Right cardiac atrium (tissue), 5 donors: ENCODE measurements at regions not wholly inside any gene's neighbourhood (a gene's known extent, or its start where the extent isn't known, plus 50 kb on each side); places are given as distances from the start of the nearest gene placed in this dataset.
"Not testable (repeated sequence)": the region's sequence is repeated elsewhere in the genome, so short reads cannot be mapped to it uniquely, and the experiment has no call there.

ENCODE experiments used
- ATAC-seq, 2 donors: fragments of 200-7000 bp; cut with Tn5 transposase; one replicate each; pipeline versions ENCODE4 v1.8.0 to v1.9.1; 2020; ENCODE audit warnings: moderate library complexity in 2 of 2, mild to moderate bottlenecking in 1 of 2
- DNase-seq, 3 donors: peaks; one replicate each; pipeline ENCODE4 v3.0.0-alpha.2; 2020
- H3K27ac ChIP-seq: one replicate; pipeline ENCODE4 v1.5.1; 2013; ENCODE audit warnings: mild to moderate bottlenecking, low read length, control low read depth, moderate library complexity
- H3K27me3 ChIP-seq: one replicate; pipeline ENCODE4 v1.6.1; 2013; ENCODE audit not compliant: control insufficient read depth, insufficient read depth
- H3K4me1 ChIP-seq: one replicate; pipeline ENCODE4 v1.6.1; 2013; ENCODE audit warnings: low read length; ENCODE audit not compliant: control insufficient read depth, insufficient read depth
- H3K4me3 ChIP-seq: one replicate; pipeline ENCODE4 v1.5.1; 2013; ENCODE audit warnings: low read length, control low read depth
- H3K9me3 ChIP-seq: one replicate; pipeline ENCODE4 v1.6.1; 2013; ENCODE audit warnings: low read length; ENCODE audit not compliant: control insufficient read depth
- WGBS: extraction: QIAGEN DNeasy Blood & Tissue Kit; methylation state at CpG from one replicate; pipeline ENCODE4 v1.1.7; 2013; 5-methylcytosine and 5-hydroxymethylcytosine counted together
- intact Hi-C, 4 donors: fragments of 100-400 bp; cut with DNase I; formaldehyde crosslinking; loops; one replicate each; pipeline versions ENCODE4 v1.11.0 to v1.14.0; 2022 to 2023
- donor health status: healthy with polysubstance abuse.
- donor health status: DM: no; HTN: yes; CAD: no.
- donor health status: DM: no; HTN: no; CAD: no.
- donor health status: DM: no; HTN: yes; CAD: no; lungs with severe emphysema.
- donor health status: DM: yes; HTN: yes; CAD: no.

DNA sequence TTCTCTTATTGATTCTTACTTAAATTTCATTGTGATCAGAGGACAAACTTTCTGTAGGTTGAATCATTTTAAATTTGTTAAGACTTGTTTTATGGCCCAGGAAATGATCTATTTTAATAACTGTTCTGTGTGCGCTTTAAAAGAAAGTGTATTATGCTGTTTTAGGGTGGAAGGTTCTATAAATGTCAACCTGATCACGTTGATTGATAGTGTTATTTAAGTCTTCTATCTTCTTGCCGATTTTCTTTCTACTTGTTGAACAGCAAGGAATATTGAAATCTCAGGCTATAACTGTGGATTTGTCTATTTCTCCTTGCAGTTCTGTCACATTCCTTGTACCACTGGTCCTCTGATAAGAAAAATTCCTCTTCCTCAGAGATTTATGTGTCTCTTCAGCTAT is 112.7 kb downstream of the TANC2 start:
- no peak for DNase-seq
- intact Hi-C loops = no loop called here
- no peak overlapping the region for H3K4me3 ChIP-seq
- WGBS = 74% methylated on average over 3 of the region's 3 CpGs
- no peak overlapping the region for H3K27ac ChIP-seq
- H3K27me3 ChIP-seq = no peaks in the 10 kb centered on the region
- no peaks in the 10 kb centered on the region for H3K4me1 ChIP-seq
- ATAC-seq = no peak
- H3K9me3 ChIP-seq = no peaks in the 10 kb centered on the region

DNA sequence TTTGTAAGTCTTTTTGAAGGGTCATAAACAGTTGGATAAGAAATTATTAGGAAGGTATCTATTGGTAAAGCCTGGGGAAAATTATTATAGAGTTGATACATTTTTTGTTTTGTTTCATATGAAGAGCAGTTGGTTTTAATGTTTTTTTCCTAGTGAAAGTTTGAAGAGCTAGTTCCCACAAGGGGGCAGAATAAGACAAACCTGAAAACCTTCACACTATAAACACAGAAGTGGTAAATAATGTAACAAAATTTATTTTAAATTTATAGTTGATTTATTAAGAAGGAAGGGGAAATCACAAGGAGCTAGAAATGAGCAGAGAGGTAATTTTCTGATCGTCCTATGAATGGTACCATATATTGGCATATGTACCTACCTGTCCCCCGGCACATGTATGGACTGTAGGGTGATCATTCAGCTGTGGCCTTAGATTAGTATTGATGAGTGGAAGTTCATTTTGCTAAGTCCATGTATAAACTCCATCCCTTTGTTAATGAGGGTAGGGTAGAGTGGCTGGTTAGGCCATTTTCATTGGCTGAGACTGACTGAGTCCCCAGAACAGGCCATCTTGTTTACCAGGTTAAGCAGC is 116.3 kb downstream of the TANC2 start:
- Histone ChIP-seq H3K9me3 (no peaks in the 10 kb centered on the region), H3K27ac (no peak overlapping the region), H3K4me3 (no peak overlapping the region), H3K27me3 (no peaks in the 10 kb centered on the region), H3K4me1 (no peaks in the 10 kb centered on the region)
- ATAC-seq (no peak), DNase-seq (no peak)
- WGBS = 91% methylated on average over 2 of the region's 2 CpGs
- intact Hi-C loops = loop anchor here in 2 of 4 donors (2.0 to 10.0 kb wide), 2 partner anchors 322 to 324 kb away; no protein-coding TSS in a partner anchor

DNA sequence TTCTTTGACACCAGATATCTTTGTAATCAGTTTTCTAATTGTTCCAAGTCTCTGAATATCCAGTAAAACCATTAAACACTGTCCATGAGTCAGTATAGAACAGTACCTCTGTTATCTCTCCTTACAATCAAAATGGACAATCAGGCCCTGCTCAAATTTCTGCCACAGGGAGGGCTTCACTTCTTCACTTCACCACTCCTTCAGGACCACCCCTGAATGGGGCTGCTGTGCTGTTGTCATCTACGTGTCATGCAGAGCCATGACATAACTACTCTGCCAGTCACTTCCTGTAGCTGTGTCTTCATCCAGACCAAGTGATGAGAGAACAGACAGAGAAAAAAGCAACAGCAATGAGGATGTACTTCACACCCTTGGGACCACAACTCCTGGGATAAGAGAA is 116.9 kb downstream of the TANC2 start:
- DNase-seq (no peak), ATAC-seq (no peak)
- no peaks in the 10 kb centered on the region for H3K9me3 ChIP-seq
- H3K4me3 ChIP-seq = no peak overlapping the region
- 93% methylated on average over 1 of the region's 1 CpG for WGBS
- H3K27me3 ChIP-seq = no peaks in the 10 kb centered on the region
- intact Hi-C loops = loop anchor here in 2 of 4 donors (2.0 to 10.0 kb wide), 2 partner anchors 322 to 324 kb away; no protein-coding TSS in a partner anchor
- H3K4me1 ChIP-seq = no peaks in the 10 kb centered on the region
- H3K27ac ChIP-seq = no peak overlapping the region

DNA sequence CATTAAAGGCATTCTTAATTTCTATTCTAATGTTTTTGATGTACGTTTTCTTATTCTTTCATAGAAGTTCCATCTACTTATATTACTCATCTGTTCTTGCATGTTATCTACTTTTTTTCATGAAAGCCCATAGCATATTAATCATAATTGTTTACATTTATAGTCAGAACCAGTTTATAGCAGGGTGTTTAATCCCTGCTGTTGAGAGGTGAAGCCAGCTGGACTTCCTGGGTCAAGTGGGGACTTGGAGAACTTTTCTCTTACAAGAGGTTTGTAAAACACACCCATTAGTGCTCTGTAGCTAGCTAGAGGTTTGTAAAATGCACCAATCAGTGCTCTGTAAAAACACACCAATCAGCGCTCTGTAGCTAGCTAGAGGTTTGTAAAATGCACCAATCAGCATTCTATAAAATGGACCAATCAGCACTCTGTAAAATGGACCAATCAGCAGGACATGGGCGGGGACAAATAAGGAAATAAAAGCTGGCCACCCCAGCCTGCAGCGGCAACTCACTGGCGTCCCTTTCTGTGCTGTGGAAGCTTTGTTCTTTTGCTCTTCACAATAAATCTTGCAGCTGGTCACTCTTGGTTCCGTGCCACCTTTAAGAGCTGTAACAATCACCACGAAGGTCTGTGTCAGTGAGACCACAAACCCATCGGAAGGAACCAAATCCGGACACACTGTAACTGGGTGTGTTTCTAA is 120.6 kb downstream of the TANC2 start:
- Histone ChIP-seq H3K9me3 (no peaks in the 10 kb centered on the region), H3K4me3 (no peak overlapping the region), H3K4me1 (no peaks in the 10 kb centered on the region), H3K27ac (no peak overlapping the region), H3K27me3 (no peaks in the 10 kb centered on the region)
- ATAC-seq = no peak
- 96% methylated on average over 9 of the region's 9 CpGs for WGBS
- DNase-seq = no peak
- intact Hi-C loops = loop anchor here in 1 of 4 donors (10.0 kb wide), 1 partner anchor 318 kb away; no protein-coding TSS in a partner anchor

DNA sequence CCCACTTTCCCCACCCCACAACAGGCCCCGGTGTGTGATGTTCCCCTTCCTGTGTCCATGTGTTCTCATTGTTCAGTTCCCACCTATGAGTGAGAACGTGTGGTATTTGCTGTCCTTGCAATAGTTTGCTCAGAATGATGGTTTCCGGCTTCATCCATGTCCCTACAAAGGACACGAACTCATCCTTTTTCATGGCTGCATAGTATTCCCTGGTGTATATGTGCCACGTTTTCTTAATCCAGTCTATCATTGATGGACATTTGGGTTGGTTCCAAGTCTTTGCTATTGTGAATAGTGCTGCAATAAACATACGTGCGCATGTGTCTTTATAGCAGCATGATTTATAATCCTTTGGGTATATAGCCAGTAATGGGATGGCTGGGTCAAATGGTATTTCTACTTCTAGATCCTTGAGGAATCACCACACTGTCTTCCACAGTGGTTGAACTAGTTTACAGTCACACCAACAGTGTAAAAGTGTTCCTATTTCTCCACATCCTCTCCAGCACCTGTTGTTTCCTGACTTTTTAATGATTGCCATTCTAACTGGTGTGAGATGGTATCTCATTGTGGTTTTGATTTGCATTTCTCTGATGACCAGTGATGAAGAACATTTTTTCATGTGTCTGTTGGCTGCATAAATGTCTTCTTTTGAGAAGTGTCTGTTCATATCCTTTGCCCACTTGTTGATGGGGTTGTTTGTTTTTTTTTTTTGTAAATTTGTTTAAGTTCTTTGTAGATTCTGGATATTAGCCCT is 124.5 kb downstream of the TANC2 start:
- ATAC-seq, H3K27me3 ChIP-seq, H3K9me3 ChIP-seq, intact Hi-C loops, DNase-seq, H3K4me3 ChIP-seq, H3K27ac ChIP-seq, H3K4me1 ChIP-seq: not testable (repeated sequence)
- WGBS = 92% methylated on average over 7 of the region's 7 CpGs

DNA sequence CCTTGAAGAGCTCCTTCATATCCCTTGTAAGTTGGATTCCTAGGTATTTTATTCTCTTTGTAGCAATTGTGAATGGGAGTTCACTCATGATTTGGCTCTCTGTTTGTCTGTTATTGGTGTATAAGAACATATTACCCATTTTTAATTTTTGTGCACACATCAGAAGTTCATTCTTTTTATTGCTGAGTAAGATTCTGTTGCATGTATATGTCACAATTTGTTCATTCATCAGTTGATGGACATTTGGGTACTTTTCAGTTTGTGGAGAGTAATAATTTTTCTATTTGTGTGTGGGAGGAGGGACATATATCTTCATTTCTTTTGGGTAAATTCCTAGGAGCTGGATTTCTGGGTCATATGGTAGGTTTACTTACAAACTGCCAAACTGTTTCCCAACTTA is 125.9 kb downstream of the TANC2 start:
- H3K9me3 ChIP-seq, H3K27ac ChIP-seq, intact Hi-C loops, H3K4me3 ChIP-seq, ATAC-seq, DNase-seq, H3K4me1 ChIP-seq, H3K27me3 ChIP-seq: not testable (repeated sequence)

DNA sequence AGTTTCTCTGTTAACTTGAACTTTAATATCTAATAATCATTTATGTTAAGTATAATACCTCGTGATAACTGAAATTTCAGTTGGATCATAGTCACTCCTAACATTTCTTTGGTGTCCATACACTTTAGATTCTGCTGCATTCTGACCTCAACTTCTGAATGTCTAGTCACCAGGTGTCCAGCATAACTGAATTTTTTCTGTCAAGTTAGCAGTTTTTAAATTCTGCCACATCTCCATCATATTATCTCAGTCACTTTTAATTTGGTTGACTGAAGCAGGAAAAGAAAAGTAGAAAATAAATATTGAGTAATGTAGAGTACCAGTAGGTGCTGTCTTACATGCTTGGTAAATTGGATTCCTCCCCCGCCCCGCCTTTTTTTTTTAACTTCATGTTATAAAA is 128.6 kb downstream of the TANC2 start:
- no peak overlapping the region for H3K4me3 ChIP-seq
- H3K9me3 ChIP-seq = no peaks in the 10 kb centered on the region
- no peak for DNase-seq
- H3K4me1 ChIP-seq = no peaks in the 10 kb centered on the region
- intact Hi-C loops = no loop called here
- H3K27ac ChIP-seq = no peak overlapping the region
- no peak for ATAC-seq
- no peaks in the 10 kb centered on the region for H3K27me3 ChIP-seq
- 95% methylated on average over 3 of the region's 3 CpGs for WGBS

DNA sequence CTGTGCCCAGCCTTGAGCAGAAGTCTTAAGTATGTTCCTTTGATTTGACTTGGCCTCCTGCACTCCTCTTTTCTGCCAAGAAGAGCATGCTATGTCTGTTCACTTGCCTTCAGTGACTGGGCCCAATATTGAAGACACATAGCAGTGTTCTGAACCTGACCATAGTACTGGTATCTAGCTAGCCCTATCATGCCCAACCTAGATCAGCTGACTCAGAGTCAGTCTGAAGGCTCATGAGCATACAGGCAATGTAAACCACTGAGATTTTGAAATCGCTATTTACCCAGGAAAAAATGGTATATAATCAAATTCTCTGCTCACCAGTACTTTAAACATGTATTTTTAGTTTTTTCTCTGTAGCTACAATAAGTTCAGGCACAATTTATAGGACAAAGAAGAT is 129.4 kb downstream of the TANC2 start:
- no peak for DNase-seq
- no peak for ATAC-seq
- WGBS = 97% methylated on average over 1 of the region's 1 CpG
- no peaks in the 10 kb centered on the region for H3K4me1 ChIP-seq
- no peaks in the 10 kb centered on the region for H3K9me3 ChIP-seq
- H3K4me3 ChIP-seq = no peak overlapping the region
- no peak overlapping the region for H3K27ac ChIP-seq
- no peaks in the 10 kb centered on the region for H3K27me3 ChIP-seq
- intact Hi-C loops = no loop called here

DNA sequence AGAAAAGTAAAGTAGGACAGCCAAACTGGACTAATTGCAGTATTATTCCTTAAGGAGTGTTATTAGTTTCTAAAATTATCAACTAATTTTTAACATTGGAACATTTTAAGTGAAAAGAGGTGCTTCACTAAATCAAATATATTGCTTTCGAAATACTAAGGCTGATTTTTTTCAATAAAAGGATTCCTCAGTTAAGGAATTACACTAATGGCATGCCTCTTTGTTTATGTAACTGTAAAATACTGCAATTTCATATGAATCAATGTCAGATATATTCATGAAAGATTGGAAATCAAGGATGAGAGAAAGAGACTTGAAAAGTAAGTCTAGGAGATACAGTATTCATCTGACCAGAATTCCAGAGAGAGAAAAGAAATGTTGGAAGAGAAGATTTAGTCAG is 129.8 kb downstream of the TANC2 start:
- ATAC-seq = no peak
- intact Hi-C loops = no loop called here
- DNase-seq = no peak
- H3K4me1 ChIP-seq = no peaks in the 10 kb centered on the region
- no peak overlapping the region for H3K27ac ChIP-seq
- H3K27me3 ChIP-seq = no peaks in the 10 kb centered on the region
- H3K4me3 ChIP-seq = no peak overlapping the region
- 90% methylated on average over 1 of the region's 1 CpG for WGBS
- no peaks in the 10 kb centered on the region for H3K9me3 ChIP-seq

DNA sequence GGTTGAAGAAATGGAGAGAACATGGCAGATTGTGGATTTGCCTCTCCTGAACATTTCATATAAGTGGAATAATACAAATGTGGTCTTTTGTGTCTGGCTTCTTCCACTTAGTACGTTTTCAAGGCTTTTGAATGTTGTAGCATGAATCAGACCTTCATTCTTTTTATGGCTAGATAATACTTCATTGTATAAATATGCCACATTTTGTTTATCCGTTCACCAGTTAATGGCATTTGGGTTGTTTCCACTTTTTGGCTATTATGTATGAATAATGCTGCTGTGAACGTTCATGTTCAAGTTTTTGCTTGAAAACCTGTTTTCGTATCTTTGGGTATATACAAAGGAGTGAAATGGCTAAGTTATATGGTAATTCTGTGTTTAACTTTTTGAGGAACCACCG is 130.4 kb downstream of the TANC2 start:
- Histone ChIP-seq H3K9me3 (no peaks in the 10 kb centered on the region), H3K27me3 (no peaks in the 10 kb centered on the region), H3K4me3 (no peak overlapping the region), H3K27ac (no peak overlapping the region), H3K4me1 (no peaks in the 10 kb centered on the region)
- no peak for DNase-seq
- intact Hi-C loops = no loop called here
- 87% methylated on average over 5 of the region's 5 CpGs for WGBS
- no peak for ATAC-seq

DNA sequence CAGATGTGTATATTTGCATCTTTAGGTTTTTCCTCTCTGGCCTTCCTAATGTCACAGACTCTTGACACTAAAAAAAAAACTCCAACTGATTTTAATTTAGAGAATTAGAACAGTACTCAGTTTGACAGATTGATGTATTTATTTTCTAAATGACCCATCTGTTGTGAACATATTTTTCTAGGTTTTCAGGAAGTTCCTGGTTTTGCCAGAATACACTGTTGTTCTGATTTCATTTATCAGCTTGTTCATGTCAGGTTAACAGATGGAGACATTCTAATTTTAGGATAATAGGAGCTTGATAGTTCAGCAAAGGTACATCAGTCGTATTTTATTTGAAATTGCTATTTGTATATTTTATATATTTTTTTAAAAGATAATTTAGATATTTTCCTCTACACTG is 133.4 kb downstream of the TANC2 start:
- ATAC-seq (no peak), DNase-seq (no peak)
- Histone ChIP-seq H3K27ac (no peak overlapping the region), H3K27me3 (no peaks in the 10 kb centered on the region), H3K9me3 (no peaks in the 10 kb centered on the region), H3K4me3 (no peak overlapping the region), H3K4me1 (no peaks in the 10 kb centered on the region)
- intact Hi-C loops = no loop called here
- WGBS = 82% methylated on average over 1 of the region's 1 CpG
